HCT116 (cell line): ENCODE measurements at regions not wholly inside any gene's neighbourhood (a gene's known extent, or its start where the extent isn't known, plus 50 kb on each side); places are given as distances from the start of the nearest gene placed in this dataset.

ENCODE experiments used
- ATAC-seq: fragments of 200-7000 bp; cut with Tn5 transposase; 2 replicates; pipeline ENCODE4 v1.9.1; 2020; ENCODE audit warnings: mild to moderate bottlenecking, moderate library complexity
- BruUV-seq: library from RNA; stranded (reverse); fragments of 400-500 nt; replicated peaks from 2 replicates; lab custom pipeline; 2021; lab: Mats Ljungman, UMichigan
- CTCF ChIA-PET: fragments of 300-600 bp; sonication (Branson Sonifier 250); formaldehyde crosslinking; loops from one replicate; lab custom pipeline; 2021; ENCODE audit warnings: antibody characterized with exemption; lab: Charles Lee
- POLR2A ChIA-PET: fragments of 300-600, 350-600 bp; sonication (Branson Sonifier 250); formaldehyde crosslinking; loops from one replicate; lab custom pipeline; 2021; ENCODE audit warnings: antibody characterized with exemption; lab: Charles Lee
- RAD21 ChIA-PET, 2 experiments: fragments of 300-600 bp; sonication (Branson Sonifier 250); formaldehyde crosslinking; loops; one replicate each; lab custom pipeline; 2023; ENCODE audit warnings: low total read pairs in 2 of 2; ENCODE audit not compliant: uncharacterized antibody in 2 of 2, unreplicated experiment in 2 of 2, low non-redundant PET in 1 of 2; lab: Charles Lee
- DNase-seq: peaks from one replicate; pipeline ENCODE4 v3.0.0-alpha.2; 2010; ENCODE audit warnings: low read depth, low spot score
- H2AFZ ChIP-seq: fragments of 200-600 bp; shearing (Covaris generic), sonication (generic); 2 replicates; pipeline ENCODE4 v1.6.1; 2017; ENCODE audit warnings: low read depth, mixed run types, mixed read lengths, antibody characterized with exemption, low read length; ENCODE audit not compliant: poor library complexity, severe bottlenecking
- H3K27ac ChIP-seq: 2 replicates; pipeline ENCODE4 v1.5.1; 2012; ENCODE audit warnings: low read depth, low read length
- H3K27me3 ChIP-seq: fragments of 200-600 bp; sonication (generic); 2 replicates; pipeline ENCODE4 v1.6.1; 2016; ENCODE audit warnings: mixed run types, low read length, mixed read lengths; ENCODE audit not compliant: insufficient read depth
- H3K36me3 ChIP-seq, 2 experiments: fragments of 200-500 bp in 1 of 2; fragments of 200-600 bp in 1 of 2; sonication (Bioruptor generic) in 1 of 2; sonication (generic) in 1 of 2; 2 replicates each; pipeline versions ENCODE4 v1.5.1 to v1.6.1; 2014 to 2016; ENCODE audit warnings: low read length in 2 of 2, inconsistent platforms in 1 of 2, mixed read lengths in 1 of 2, mixed run types in 1 of 2; ENCODE audit not compliant: insufficient read depth in 2 of 2, control insufficient read depth in 1 of 2
- H3K4me1 ChIP-seq, 2 experiments: fragments of 200-600 bp in 1 of 2; sonication (generic) in 1 of 2; 2 replicates each; pipeline versions ENCODE4 v1.5.1 to v1.6.1; 2012 to 2017; ENCODE audit warnings: low read length in 2 of 2, inconsistent platforms in 1 of 2, mild to moderate bottlenecking in 1 of 2, mixed read lengths in 1 of 2, mixed run types in 1 of 2, moderate library complexity in 1 of 2; ENCODE audit not compliant: insufficient read depth in 2 of 2, control insufficient read depth in 1 of 2
- H3K4me2 ChIP-seq: fragments of 200-600 bp; sonication (generic); 2 replicates; pipeline ENCODE4 v1.6.1; 2017; ENCODE audit warnings: mixed run types, low read length, mixed read lengths
- H3K4me3 ChIP-seq, 2 experiments: fragments of 200-600 bp in 1 of 2; sonication (generic) in 1 of 2; replicated peaks in 1 of 2; 2 replicates each; pipeline ENCODE4 v1.5.1; 2011 to 2016; ENCODE audit warnings: low read length in 2 of 2, control low read depth in 1 of 2, low read depth in 1 of 2, mild to moderate bottlenecking in 1 of 2, mixed read lengths in 1 of 2, mixed run types in 1 of 2
- H3K79me2 ChIP-seq: fragments of 200-600 bp; sonication (generic); 2 replicates; pipeline ENCODE4 v1.6.1; 2017; ENCODE audit warnings: mild to moderate bottlenecking, mixed run types, low read length, moderate library complexity, mixed read lengths; ENCODE audit not compliant: insufficient read depth
- H3K9ac ChIP-seq: fragments of 200-600 bp; sonication (generic); 2 replicates; pipeline ENCODE4 v1.6.1; 2016; ENCODE audit warnings: low read length, mixed read lengths
- H3K9me2 ChIP-seq: fragments of 200-600 bp; sonication (generic), shearing (Covaris generic); 2 replicates; pipeline ENCODE4 v1.6.1; 2017; ENCODE audit warnings: mixed run types, mild to moderate bottlenecking, moderate library complexity; ENCODE audit not compliant: insufficient read depth
- H3K9me3 ChIP-seq, 2 experiments: fragments of 200-500 bp in 1 of 2; fragments of 200-600 bp in 1 of 2; sonication (Bioruptor generic) in 1 of 2; sonication (generic) in 1 of 2; 2 replicates each; pipeline ENCODE4 v1.6.1; 2014 to 2017; ENCODE audit warnings: low read length in 2 of 2, mixed read lengths in 2 of 2, inconsistent platforms in 1 of 2, low read depth in 1 of 2, mild to moderate bottlenecking in 1 of 2, mixed run types in 1 of 2, moderate library complexity in 1 of 2; ENCODE audit not compliant: control insufficient read depth in 1 of 2, insufficient read depth in 1 of 2
- H4K20me1 ChIP-seq: fragments of 200-600 bp; sonication (generic), shearing (Covaris generic); 2 replicates; pipeline ENCODE4 v1.6.1; 2017; ENCODE audit warnings: mixed run types, mild to moderate bottlenecking, moderate library complexity; ENCODE audit not compliant: insufficient read depth
- CBX3 ChIP-seq: IDR thresholded peaks from 2 replicates; pipeline ENCODE4 v1.6.1; 2012; ENCODE audit warnings: low read depth
- CEBPB ChIP-seq: IDR thresholded peaks from 2 replicates; pipeline ENCODE4 v1.6.1; 2012; ENCODE audit warnings: low read depth
- CTCF ChIP-seq, 3 experiments: fragments of 200-600 bp in 1 of 3; sonication (generic) in 1 of 3; IDR thresholded peaks in 2 of 3; conservative IDR thresholded peaks in 1 of 3; 2 replicates each; pipeline ENCODE4 v1.5.1; 2012 to 2017; ENCODE audit warnings: low read depth in 2 of 3, low read length in 2 of 3, antibody characterized with exemption in 1 of 3, borderline replicate concordance in 1 of 3, control low read depth in 1 of 3, mild to moderate bottlenecking in 1 of 3, mixed read lengths in 1 of 3, mixed run types in 1 of 3, moderate library complexity in 1 of 3; ENCODE audit not compliant: insufficient read depth in 1 of 3
- EGR1 ChIP-seq: IDR thresholded peaks from 2 replicates; pipeline ENCODE4 v1.6.1; 2012; ENCODE audit warnings: low read depth
- ELF1 ChIP-seq: IDR thresholded peaks from 2 replicates; pipeline ENCODE4 v1.6.1; 2012; ENCODE audit warnings: low read depth, borderline replicate concordance
- EZH2 ChIP-seq: fragments of 200-600 bp; sonication (generic); IDR thresholded peaks from 2 replicates; pipeline ENCODE4 v1.6.1; 2017; ENCODE audit warnings: antibody characterized with exemption, mixed run types
- MAX ChIP-seq: IDR thresholded peaks from 2 replicates; pipeline ENCODE4 v1.6.1; 2012
- POLR2AphosphoS5 ChIP-seq: IDR thresholded peaks from 2 replicates; pipeline ENCODE4 v1.6.1; 2011; ENCODE audit warnings: mild to moderate bottlenecking, low read depth, low read length, moderate library complexity
- RAD21 ChIP-seq: IDR thresholded peaks from 2 replicates; pipeline ENCODE4 v1.6.1; 2012; ENCODE audit warnings: low read depth, mild to moderate bottlenecking
- REST ChIP-seq: IDR thresholded peaks from 2 replicates; pipeline ENCODE4 v1.6.1; 2012; ENCODE audit warnings: low read depth
- SIN3A ChIP-seq: IDR thresholded peaks from 2 replicates; pipeline ENCODE4 v1.6.1; 2012; ENCODE audit warnings: low read depth
- SP1 ChIP-seq: IDR thresholded peaks from 2 replicates; pipeline ENCODE4 v1.6.1; 2012; ENCODE audit warnings: low read depth
- SRF ChIP-seq: IDR thresholded peaks from 2 replicates; pipeline ENCODE4 v1.6.1; 2012; ENCODE audit warnings: low read depth
- YY1 ChIP-seq: IDR thresholded peaks from 2 replicates; pipeline ENCODE4 v1.6.1; 2011; ENCODE audit warnings: low read length, low read depth, moderate library complexity, mild to moderate bottlenecking; ENCODE audit not compliant: insufficient replicate concordance; ENCODE audit errors: extremely low read depth
- ZBTB33 ChIP-seq: IDR thresholded peaks from 2 replicates; pipeline ENCODE4 v1.6.1; 2011; ENCODE audit warnings: mild to moderate bottlenecking, low read length, moderate library complexity; ENCODE audit not compliant: insufficient replicate concordance; ENCODE audit errors: extremely low read depth
- ZNF274 ChIP-seq: fragments of 200-500 bp; sonication (Bioruptor generic); IDR thresholded peaks from 2 replicates; pipeline ENCODE4 v1.6.1; 2014; ENCODE audit warnings: mild to moderate bottlenecking, low read depth, low read length, inconsistent platforms
- intact Hi-C: fragments of 100-400 bp; cut with micrococcal nuclease; formaldehyde crosslinking; loops from 2 replicates; pipeline ENCODE4 v1.10.0; 2022

GRCh38 chr14:71366861-71367260, 459.6 kb downstream of the PCNX1 start:
- ChIA-PET CTCF (no interaction called here), POLR2A (interaction anchor here (0.6 kb wide), 1 partner anchor 382 kb away, joined by 3 read pairs; no protein-coding TSS in a partner anchor)
- intact Hi-C loops, result no loop called here

More at GRCh38 chr14:71366861-71367260, 459.6 kb downstream of the PCNX1 start:
- H2AFZ ChIP-seq, result no peak overlapping the region
- no peak overlapping the region for H3K4me2 ChIP-seq
- no peaks in the 10 kb centered on the region for H3K9me3 ChIP-seq
- ATAC-seq, result no peak
- H3K9me2 ChIP-seq, result no peaks in the 10 kb centered on the region
- H3K9ac ChIP-seq, result no peak overlapping the region
- no peak for TF ChIP-seq CTCF (IDR thresholded peaks at IDR 0.05 in 2 of 3, conservative IDR thresholded peaks at IDR 0.05 in 1 of 3; ENCODE audit: borderline replicate concordance in 1 of 3, insufficient read depth in 1 of 3, low read depth in 2 of 3, low read length in 2 of 3)
- no peak for TF ChIP-seq EGR1
- TF ChIP-seq YY1, result no peak
- TF ChIP-seq CEBPB, result no peak
- TF ChIP-seq MAX, result no peak
- no peak for TF ChIP-seq RAD21
- no peak for TF ChIP-seq SIN3A
- no peak for TF ChIP-seq CBX3
- no peak for TF ChIP-seq EZH2
- TF ChIP-seq SRF, result no peak
- TF ChIP-seq ELF1, result no peak
- no peak for TF ChIP-seq REST
- TF ChIP-seq ZNF274, result no peak
- TF ChIP-seq SP1, result no peak
- TF ChIP-seq ZBTB33, result no peak
- TF ChIP-seq POLR2AphosphoS5, result no peak
- peaks cover 0 to 3% of the 10 kb centered on the region in 2 experiments; a peak in 2 of 4 replicates for H3K4me1 ChIP-seq
- H3K79me2 ChIP-seq, result peaks cover 1% of the 10 kb centered on the region; the same call in 1 of the 2 replicates
- H3K36me3 ChIP-seq, result no peaks in the 10 kb centered on the region
- BruUV-seq, result no TSS peak
- no peaks in the 10 kb centered on the region for H3K27me3 ChIP-seq
- RAD21 ChIA-PET, result no interaction called here
- H4K20me1 ChIP-seq, result no peaks in the 10 kb centered on the region
- no peak overlapping the region for H3K27ac ChIP-seq
- no peak for DNase-seq
- no peak overlapping the region for H3K4me3 ChIP-seq
